GM08714 (cell line): ENCODE measurements at regions not wholly inside any gene's neighbourhood (a gene's known extent, or its start where the extent isn't known, plus 50 kb on each side); places are given as distances from the start of the nearest gene placed in this dataset.

Source experiments
- H3K4me3 ChIP-seq: fragments of 200-500 bp; sonication (Bioruptor generic); 2 replicates; pipeline ENCODE4 v1.5.1; 2014; ENCODE audit warnings: mild to moderate bottlenecking, low read length, inconsistent platforms
- ZNF274 ChIP-seq: IDR thresholded peaks from 2 replicates; pipeline ENCODE4 v1.6.1; 2012; ENCODE audit warnings: mild to moderate bottlenecking, low read depth, low read length

- no peak overlapping the region for H3K4me3 ChIP-seq
- no peak for TF ChIP-seq ZNF274
Measured at GRCh38 chr6:105608711-105609374, 206.0 kb upstream of the PREP start.

DNA sequence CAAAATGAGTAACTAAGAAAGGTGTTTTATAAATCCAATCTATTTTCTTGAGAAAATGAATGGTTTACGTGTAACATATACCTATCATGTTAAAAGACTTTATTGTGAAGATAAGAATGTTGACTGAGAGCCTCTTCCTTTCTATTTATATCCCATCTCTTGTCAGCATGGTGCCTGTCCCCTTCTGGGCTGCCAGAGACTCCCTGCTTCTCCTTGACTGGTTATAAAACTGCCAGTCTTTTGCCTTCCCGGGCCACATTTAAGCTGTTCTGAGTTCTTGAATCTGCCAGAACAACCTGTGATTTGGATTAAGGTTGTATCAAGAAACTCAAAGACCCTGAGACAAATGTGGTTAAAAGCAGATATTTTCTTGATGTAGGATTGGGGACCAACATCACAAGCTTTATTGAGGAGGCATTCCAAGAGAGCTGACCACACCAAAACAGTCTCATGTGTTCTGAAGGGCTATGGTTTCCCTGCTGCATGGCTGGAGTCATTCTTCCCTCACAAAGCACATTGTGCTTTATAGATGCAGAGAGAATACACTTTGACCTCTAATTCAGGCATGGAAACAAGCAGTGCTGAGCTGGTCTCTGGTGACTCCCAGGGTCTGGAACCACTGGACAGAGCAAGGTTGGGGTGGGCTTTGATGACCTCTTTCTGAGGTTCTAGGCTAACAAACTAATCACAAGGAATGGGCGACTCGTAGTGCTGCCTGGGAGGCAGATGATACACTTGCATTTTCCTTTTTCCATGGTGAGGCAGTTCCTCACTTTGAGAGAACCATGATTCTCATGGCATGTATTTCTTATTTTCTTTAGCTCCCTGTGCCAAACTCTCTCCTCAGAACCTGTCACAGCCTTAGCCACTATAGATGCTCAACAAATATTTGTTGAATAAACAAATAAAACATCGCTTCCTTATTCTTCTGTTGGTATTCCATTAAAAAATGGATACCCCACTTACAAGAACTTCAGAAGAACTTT is 205.0 kb upstream of the PREP start:
- H3K4me3 ChIP-seq, result no peak overlapping the region
- no peak for TF ChIP-seq ZNF274

DNA sequence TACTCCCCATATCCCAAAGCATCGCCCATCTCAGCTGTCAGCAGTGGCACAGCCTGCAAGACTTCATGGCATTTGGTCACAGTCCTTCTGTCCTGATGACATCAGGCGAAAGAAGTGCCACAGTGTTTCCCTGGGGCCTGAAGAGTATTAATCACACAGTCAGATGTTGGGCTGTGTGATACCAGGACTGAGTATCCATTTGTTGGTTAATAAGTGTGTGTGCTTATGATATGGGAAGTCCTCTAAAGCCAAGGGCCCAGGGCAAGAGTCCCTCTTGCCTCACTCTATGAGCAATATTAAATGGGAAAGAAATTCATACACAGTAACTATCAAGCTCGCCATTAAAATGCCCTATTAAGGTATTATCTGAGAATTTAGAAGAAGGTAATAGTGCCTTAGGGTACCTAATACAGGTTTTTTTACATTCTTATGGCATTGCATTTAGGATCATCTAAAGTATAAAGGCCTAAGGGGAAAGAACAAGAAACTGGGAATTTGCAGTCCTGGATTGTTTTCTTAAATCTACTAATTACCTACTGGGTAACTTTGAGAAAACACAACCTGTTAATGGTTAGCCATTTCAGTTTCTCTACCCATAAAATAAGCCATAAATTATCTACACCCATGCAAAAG is 204.1 kb upstream of the PREP start:
- TF ChIP-seq ZNF274, result no peak
- H3K4me3 ChIP-seq, result no peak overlapping the region

DNA sequence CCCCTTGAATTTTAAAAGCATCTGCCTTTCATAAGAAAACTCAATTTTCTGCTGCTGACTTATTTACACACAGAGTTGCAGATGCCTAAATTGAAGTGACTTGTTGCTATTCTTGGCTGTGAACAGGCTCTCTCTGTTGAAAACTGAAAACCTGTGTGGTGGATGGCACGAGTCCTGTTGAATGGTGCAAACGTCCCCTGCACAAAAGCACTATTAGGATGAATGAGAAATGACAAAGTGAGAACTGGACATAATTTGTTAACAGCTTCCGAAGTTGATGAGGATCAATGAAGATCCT is 201.7 kb upstream of the PREP start:
- H3K4me3 ChIP-seq, result no peak overlapping the region
- TF ChIP-seq ZNF274, result no peak

DNA sequence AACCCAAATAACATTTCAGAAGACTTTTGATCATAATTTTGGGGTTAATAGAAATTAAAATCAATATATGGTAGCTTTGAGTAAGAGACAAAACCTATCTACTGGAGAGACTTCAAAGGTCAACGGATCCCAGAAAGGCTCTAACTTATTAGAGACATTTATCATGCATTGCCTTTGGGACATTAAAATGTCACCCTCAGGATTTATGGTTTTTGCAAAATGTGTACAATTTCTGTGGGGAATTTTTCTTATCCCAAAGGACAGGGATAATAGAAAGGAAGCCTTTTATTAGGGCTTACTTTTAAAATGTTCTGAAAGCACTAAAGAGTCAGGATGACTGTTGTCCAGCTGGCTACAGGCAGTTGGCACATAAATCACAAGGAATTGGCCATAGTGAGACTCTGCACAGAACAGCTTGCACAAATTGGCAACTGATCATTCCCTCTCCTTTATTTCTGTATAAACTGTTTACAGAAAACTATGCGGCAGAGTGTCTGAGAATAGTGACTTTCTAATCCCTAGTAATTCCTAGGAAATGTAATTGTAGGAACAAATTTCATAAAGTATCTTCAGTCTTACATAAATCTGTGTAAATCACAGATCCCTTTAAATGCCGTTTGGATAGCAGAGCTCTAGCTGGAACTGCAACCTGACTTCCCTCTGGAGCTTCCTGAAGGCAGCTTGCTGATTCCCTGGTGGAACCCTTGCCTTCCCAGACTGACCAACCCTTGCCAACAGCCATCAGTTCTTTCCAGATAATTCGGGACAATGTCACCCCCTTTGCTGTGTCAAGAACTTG is 201.1 kb upstream of the PREP start:
- no peak for TF ChIP-seq ZNF274
- H3K4me3 ChIP-seq, result no peak overlapping the region

- TF ChIP-seq ZNF274, result no peak
- H3K4me3 ChIP-seq, result peak overlapping the region; percentile 28; the same call in 1 of the 2 replicates
Measured at GRCh38 chr6:105601541-105602236, 198.8 kb upstream of the PREP start.

DNA sequence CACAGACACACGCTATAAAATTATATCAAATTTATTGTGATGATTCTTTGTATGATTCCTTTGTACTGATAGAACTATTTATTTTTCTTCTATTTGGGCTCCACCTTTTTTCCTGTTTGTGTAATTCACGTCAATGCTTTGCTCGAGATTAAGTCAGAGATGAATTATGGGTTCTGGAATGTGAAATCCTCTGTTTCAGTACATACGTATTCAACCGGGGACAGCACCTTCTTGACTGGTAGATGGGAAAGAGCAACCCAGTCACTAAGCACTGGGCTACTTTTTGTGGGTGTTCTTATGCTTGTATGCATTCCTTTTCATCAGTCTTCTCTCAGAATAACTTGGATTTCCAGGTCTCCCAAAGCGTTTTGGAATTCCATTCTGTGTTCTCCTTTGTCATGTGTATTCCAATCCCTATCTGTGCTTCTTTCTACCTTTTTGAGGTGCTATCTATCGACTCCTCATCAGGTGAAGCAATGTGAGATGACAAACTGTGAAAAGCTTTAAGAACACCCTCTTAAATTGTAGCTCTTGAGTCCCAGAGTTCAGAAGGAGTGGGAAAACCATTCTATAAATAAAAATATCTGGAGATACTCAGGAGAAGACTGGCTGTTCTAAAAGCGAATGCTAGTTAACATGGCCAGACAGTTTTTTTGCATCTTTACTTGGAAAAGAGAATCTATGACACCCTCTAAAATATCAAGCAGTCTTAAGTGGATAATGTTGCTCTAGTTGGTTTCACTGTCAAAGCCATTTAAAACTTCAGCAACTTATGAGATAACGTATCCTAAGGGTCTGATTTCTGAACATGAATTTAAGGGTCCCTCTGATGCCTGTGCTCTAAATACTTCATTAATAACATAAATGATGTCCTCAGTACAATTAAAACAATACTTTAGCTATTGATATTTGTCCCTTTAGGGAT is 197.7 kb upstream of the PREP start:
- no peak for TF ChIP-seq ZNF274
- H3K4me3 ChIP-seq, result no peak overlapping the region

DNA sequence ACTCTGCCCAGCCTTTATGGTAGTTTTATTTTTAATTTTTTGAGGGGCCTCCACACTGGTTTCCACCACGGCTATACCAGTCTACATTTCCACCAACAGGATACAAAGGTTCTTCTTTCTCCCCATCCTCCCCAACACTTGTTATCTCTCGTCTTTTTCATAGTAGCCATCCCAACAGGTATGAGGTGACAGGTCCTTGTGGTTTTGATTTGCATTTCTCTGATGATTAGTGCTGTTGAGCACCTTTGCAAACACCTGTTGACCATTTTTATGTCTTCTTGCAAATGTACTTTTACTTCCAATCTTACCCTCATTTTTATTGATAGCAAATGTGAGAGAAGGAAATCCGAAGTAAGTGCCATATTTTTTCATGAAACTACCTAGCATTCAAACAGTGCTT is 195.4 kb upstream of the PREP start:
- no peak for TF ChIP-seq ZNF274
- no peak overlapping the region for H3K4me3 ChIP-seq

DNA sequence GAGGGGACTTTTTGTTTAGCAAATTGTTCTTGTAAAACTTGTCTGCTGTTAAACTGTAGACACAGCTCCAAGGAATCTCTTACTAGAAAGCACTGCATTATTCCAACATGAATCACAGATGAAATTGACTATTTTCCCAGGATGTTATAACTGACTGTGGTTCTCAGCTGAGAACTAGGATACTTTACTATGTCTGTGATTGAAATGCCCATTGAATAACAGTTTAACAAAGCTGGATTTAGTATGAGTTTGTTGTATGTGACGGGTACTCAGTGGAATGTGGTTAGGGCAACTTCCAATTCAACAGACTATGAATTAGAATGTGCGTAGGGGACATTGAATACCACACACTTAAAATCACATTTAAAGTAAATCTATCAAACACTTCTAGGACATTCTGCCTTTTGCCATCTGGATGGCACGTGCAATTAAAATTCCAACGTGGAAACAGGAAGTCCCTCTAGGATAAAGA is 193.4 kb upstream of the PREP start:
- H3K4me3 ChIP-seq, result no peak overlapping the region
- TF ChIP-seq ZNF274, result no peak

- no peak overlapping the region for H3K4me3 ChIP-seq
- no peak for TF ChIP-seq ZNF274
Measured at GRCh38 chr6:105595829-105596228, 192.9 kb upstream of the PREP start.

- no peak for TF ChIP-seq ZNF274
- H3K4me3 ChIP-seq, result no peak overlapping the region
Measured at GRCh38 chr6:105594821-105595220, 191.9 kb upstream of the PREP start.

DNA sequence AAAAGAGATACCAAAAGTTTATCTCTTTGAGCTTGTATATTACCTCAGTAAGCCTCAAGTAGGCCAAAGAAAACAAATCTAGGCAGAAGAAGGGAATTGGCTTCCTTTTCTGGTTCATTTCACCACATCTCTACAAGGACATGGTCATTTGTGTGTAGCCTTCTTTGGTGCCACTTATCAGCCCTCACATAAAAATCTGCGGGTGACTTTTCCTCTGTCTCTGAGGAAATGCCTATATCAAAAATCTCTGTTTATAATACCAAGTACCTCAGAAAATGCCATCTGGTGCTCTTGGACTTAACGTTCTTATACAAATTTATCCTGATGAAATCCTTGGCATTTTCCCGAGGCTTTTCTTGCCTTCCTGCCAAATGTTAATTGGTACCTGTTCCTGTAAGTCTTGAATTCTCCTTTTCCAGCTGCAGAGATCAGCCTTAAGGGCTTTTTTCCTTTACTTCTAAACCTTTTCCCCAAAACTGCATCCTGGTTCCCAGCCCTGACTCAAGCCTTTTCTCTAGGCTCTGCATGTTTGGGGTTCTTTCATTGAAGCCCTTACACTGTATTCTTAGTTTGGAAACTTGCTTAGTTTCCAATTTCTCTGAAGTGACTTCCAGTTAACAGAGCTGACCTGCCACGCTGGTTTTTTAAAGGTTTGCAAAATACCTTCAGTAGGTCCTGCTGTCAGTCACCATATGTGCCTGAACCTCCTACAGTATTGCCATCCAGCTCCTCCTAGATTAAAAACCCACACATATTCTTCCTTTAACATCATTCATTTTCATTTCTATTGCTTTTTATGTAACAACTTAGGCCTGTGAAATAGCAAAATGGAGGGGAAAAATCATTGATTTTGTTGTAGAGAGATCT is 191.2 kb upstream of the PREP start:
- no peak for TF ChIP-seq ZNF274
- no peak overlapping the region for H3K4me3 ChIP-seq
